ENCODE measurements at regions not wholly inside any gene's neighbourhood (a gene's known extent, or its start where the extent isn't known, plus 50 kb on each side); places are given as distances from the start of the nearest gene placed in this dataset.

GRCh38 chr10:61024151-61024855 lies 80.3 kb upstream of the RHOBTB1 start:
- H3K4me3 ChIP-seq = no peak overlapping the region
- H3K9me3 ChIP-seq = no peaks in the 10 kb centered on the region
- no peaks in the 10 kb centered on the region for H3K4me1 ChIP-seq
- H3K27me3 ChIP-seq = no peaks in the 10 kb centered on the region
- H3K27ac ChIP-seq = no peak overlapping the region
- intact Hi-C loops (cut with DNase I) = no loop called here
- no peaks in the 10 kb centered on the region for H3K36me3 ChIP-seq
- 46% methylated on average over 1 of the region's 1 CpG for WGBS (ENCODE audit: insufficient coverage, low coverage, low lambda C conversion rate, missing lambda C conversion rate)
- no peak for DNase-seq
- TF ChIP-seq CTCF (IDR thresholded peaks at IDR 0.05) = no peak
- TF ChIP-seq POLR2A (IDR thresholded peaks at IDR 0.05) = no peak
- no peak for ATAC-seq

GRCh38 chr10:61023053-61023452 lies 79.1 kb upstream of the RHOBTB1 start:
- Histone ChIP-seq H3K4me3 (no peak overlapping the region), H3K4me1 (no peaks in the 10 kb centered on the region), H3K9me3 (no peaks in the 10 kb centered on the region), H3K27ac (no peak overlapping the region), H3K36me3 (no peaks in the 10 kb centered on the region), H3K27me3 (no peaks in the 10 kb centered on the region)
- ATAC-seq (peak; percentile 33 to 89 (median 41)), DNase-seq (no peak)
- TF ChIP-seq CTCF (IDR thresholded peaks at IDR 0.05) (no peak), POLR2A (IDR thresholded peaks at IDR 0.05) (no peak)
- intact Hi-C loops (cut with DNase I) = no loop called here

GRCh38 chr10:61021926-61022325 lies 77.9 kb upstream of the RHOBTB1 start:
- no peak for TF ChIP-seq CTCF (IDR thresholded peaks at IDR 0.05)
- no peak for TF ChIP-seq POLR2A (IDR thresholded peaks at IDR 0.05)
- H3K27me3 ChIP-seq = no peaks in the 10 kb centered on the region
- no peaks in the 10 kb centered on the region for H3K36me3 ChIP-seq
- H3K4me3 ChIP-seq = no peak overlapping the region
- no peaks in the 10 kb centered on the region for H3K4me1 ChIP-seq
- no peaks in the 10 kb centered on the region for H3K9me3 ChIP-seq
- DNase-seq = no peak
- intact Hi-C loops (cut with DNase I) = no loop called here
- no peak for ATAC-seq
- WGBS (ENCODE audit: insufficient coverage, low coverage, low lambda C conversion rate, missing lambda C conversion rate) = 84% methylated on average over 2 of the region's 2 CpGs
- no peak overlapping the region for H3K27ac ChIP-seq

GRCh38 chr10:61020420-61021158 lies 76.6 kb upstream of the RHOBTB1 start:
- DNase-seq = no peak
- Histone ChIP-seq H3K4me1 (no peaks in the 10 kb centered on the region), H3K27me3 (no peaks in the 10 kb centered on the region), H3K4me3 (no peak overlapping the region), H3K36me3 (no peaks in the 10 kb centered on the region), H3K27ac (no peak overlapping the region), H3K9me3 (no peaks in the 10 kb centered on the region)
- TF ChIP-seq CTCF (IDR thresholded peaks at IDR 0.05) (no peak), POLR2A (IDR thresholded peaks at IDR 0.05) (no peak)
- no peak for ATAC-seq
- 42% methylated on average over 3 of the region's 3 CpGs for WGBS (ENCODE audit: insufficient coverage, low coverage, low lambda C conversion rate, missing lambda C conversion rate)
- intact Hi-C loops (cut with DNase I) = no loop called here

Data from right lobe of liver (tissue), 6 donors.